Liver (tissue), 3 donors: ENCODE measurements at regions not wholly inside any gene's neighbourhood (a gene's known extent, or its start where the extent isn't known, plus 50 kb on each side); places are given as distances from the start of the nearest gene placed in this dataset.

ENCODE experiments used
- HNF4G ChIP-seq: IDR thresholded peaks from 2 replicates; pipeline ENCODE4 v1.6.1; 2016; ENCODE audit warnings: antibody characterized with exemption
- TF ChIP-seq, protein P1 (sequence below): fragments of 150-350 bp; IDR thresholded peaks from 2 replicates; pipeline ENCODE4 v1.5.1; 2017; ENCODE audit warnings: improper control_type of control experiment, low read depth, low read length; ENCODE audit not compliant: missing input control
- donor health status: healthy.
- donor health status: healthy.

GRCh38 chr3:23105048-23105447 lies 98.1 kb upstream of the UBE2E2 start:
- TF ChIP-seq, protein P1, sequence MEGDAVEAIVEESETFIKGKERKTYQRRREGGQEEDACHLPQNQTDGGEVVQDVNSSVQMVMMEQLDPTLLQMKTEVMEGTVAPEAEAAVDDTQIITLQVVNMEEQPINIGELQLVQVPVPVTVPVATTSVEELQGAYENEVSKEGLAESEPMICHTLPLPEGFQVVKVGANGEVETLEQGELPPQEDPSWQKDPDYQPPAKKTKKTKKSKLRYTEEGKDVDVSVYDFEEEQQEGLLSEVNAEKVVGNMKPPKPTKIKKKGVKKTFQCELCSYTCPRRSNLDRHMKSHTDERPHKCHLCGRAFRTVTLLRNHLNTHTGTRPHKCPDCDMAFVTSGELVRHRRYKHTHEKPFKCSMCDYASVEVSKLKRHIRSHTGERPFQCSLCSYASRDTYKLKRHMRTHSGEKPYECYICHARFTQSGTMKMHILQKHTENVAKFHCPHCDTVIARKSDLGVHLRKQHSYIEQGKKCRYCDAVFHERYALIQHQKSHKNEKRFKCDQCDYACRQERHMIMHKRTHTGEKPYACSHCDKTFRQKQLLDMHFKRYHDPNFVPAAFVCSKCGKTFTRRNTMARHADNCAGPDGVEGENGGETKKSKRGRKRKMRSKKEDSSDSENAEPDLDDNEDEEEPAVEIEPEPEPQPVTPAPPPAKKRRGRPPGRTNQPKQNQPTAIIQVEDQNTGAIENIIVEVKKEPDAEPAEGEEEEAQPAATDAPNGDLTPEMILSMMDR = no peak
- no peak for TF ChIP-seq HNF4G
